AG04449 (cell line): ENCODE measurements at regions not wholly inside any gene's neighbourhood (a gene's known extent, or its start where the extent isn't known, plus 50 kb on each side); places are given as distances from the start of the nearest gene placed in this dataset.

Experiments used
- CTCF ChIA-PET: fragments of 350-600 bp; formaldehyde crosslinking; extraction: SDS; loops from one replicate; lab custom pipeline; 2021; ENCODE audit warnings: antibody characterized with exemption; lab: Yijun Ruan, JAX
- POLR2A ChIA-PET: fragments of 400-600, 350-600 bp; formaldehyde crosslinking; extraction: SDS; loops from one replicate; lab custom pipeline; 2020; ENCODE audit warnings: antibody characterized with exemption, inconsistent platforms; lab: Yijun Ruan, JAX
- DNase-seq: peaks from one replicate; pipeline ENCODE4 v3.0.0-alpha.2; 2010; ENCODE audit warnings: low read depth, low spot score
- H3K4me3 ChIP-seq: 2 replicates; pipeline ENCODE4 v1.5.1; 2011; ENCODE audit warnings: low read depth, mild to moderate bottlenecking, control low read depth, low read length
- TF ChIP-seq, protein P1 (sequence below): IDR thresholded peaks from one replicate; pipeline ENCODE4 v1.5.1; 2011; ENCODE audit warnings: mild to moderate bottlenecking, moderate library complexity, low read length, control low read depth, inconsistent platforms; ENCODE audit not compliant: insufficient read depth; ENCODE audit errors: missing control alignments

DNA sequence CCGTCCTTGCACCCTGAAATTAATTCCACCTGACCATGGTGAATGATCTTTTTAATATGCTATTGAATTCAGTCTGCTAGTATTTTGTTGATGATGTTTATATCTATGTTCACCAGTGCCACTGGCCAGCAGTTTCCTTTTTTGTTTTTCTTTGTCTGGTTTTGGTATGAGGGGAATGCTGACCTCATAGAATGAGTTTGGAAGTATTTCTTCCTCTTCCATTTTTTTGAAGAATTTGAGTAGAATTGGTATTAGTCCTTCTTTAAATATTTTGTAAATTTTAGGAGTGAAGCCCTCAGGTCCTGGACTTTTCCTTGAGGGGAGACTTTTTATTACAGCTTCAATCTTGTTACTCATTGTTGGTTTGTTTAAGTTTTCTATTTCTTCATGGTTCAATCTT lies 231.6 kb downstream of the MRPL39 start:
- TF ChIP-seq, protein P1, sequence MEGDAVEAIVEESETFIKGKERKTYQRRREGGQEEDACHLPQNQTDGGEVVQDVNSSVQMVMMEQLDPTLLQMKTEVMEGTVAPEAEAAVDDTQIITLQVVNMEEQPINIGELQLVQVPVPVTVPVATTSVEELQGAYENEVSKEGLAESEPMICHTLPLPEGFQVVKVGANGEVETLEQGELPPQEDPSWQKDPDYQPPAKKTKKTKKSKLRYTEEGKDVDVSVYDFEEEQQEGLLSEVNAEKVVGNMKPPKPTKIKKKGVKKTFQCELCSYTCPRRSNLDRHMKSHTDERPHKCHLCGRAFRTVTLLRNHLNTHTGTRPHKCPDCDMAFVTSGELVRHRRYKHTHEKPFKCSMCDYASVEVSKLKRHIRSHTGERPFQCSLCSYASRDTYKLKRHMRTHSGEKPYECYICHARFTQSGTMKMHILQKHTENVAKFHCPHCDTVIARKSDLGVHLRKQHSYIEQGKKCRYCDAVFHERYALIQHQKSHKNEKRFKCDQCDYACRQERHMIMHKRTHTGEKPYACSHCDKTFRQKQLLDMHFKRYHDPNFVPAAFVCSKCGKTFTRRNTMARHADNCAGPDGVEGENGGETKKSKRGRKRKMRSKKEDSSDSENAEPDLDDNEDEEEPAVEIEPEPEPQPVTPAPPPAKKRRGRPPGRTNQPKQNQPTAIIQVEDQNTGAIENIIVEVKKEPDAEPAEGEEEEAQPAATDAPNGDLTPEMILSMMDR, result no peak
- ChIA-PET POLR2A (no interaction called here), CTCF (interaction anchor here (0.8 to 1.3 kb wide), 2 partner anchors 9 to 92 kb away, joined by 3 to 6 read pairs; no protein-coding TSS in a partner anchor)
- no peak for DNase-seq
- H3K4me3 ChIP-seq, result no peak overlapping the region

DNA sequence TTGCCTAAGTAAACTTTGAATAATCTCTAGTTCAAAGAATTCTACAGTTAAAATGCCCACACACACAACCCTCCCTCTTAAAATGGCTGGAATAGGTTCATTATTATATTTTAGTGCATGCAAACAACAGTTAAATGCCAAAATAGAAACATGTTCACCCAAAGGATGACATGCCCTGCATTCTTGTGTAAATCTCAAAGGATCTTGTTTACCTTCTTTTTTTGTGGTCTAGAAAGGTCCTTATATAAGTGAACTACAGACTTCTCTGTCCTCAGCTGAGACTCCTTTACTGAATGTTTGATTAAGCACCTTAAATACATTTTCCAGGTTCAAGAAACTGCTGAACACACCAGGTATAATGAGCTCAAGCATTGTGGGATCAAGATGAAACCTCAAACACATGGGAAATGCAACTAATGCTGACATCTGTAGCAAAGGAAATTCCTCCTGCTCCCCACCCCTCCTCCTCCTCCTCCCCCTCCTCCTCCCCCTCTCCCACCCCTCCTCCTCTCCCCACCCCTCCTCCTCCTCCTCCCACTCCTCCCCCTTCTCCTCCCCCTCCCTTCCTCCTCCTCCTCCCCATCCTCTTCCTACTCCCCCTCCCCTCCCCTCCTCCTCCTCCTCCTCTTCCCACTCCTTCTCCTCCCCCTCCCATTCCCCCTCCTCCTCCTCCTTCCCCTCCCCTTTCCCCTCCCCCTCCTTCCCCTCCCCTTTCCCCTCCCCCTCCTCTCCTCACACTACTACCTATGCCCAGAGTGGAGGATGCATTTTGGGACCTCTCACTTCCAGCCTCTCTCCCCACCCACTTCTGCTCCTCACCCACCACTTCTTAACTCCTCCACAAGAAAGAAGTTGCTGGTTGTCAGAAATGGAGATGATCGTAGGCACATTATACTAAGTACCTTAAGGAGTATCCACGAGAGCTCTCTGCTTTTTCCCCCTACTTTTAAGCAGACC lies 233.9 kb downstream of the MRPL39 start:
- H3K4me3 ChIP-seq, result no peak overlapping the region
- no peak for DNase-seq
- TF ChIP-seq, protein P1, result no peak
- CTCF ChIA-PET, result interaction anchor here (1.2 kb wide), 1 partner anchor 24 kb away, joined by 4 read pairs; no protein-coding TSS in a partner anchor
- POLR2A ChIA-PET, result no interaction called here

DNA sequence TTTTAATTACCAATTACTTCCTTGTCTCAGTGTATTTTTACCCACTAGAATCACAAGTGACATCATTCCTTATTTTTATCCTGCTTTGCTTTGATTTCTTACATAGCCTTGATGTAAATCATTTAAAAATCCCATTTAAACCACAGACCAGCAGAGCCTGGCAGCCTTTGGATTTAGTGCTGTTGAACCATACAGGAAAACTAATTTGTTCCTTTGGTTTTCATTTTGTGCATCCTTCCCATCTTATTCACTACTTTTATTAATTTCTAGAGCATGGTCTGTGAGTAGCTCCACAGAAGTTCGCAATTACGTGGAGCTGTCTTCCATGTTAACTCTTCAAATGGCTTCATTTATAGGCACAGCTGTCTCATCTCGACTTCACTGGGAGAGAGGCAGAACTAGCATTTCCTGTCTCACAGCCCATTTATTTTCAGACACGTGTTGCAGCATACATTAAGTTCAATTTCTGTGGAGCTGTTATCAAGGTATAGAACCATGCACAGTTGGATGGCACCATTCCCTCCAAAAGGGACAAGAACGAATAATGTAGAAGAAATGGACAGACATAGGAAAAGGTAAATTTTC lies 235.3 kb downstream of the MRPL39 start:
- DNase-seq, result no peak
- no peak overlapping the region for H3K4me3 ChIP-seq
- TF ChIP-seq, protein P1, result no peak
- CTCF ChIA-PET, result interaction anchor here (0.9 to 2.7 kb wide), 5 partner anchors 11 to 27 kb away, joined by 3 to 13 read pairs (median 4); no protein-coding TSS in a partner anchor
- POLR2A ChIA-PET, result no interaction called here

DNA sequence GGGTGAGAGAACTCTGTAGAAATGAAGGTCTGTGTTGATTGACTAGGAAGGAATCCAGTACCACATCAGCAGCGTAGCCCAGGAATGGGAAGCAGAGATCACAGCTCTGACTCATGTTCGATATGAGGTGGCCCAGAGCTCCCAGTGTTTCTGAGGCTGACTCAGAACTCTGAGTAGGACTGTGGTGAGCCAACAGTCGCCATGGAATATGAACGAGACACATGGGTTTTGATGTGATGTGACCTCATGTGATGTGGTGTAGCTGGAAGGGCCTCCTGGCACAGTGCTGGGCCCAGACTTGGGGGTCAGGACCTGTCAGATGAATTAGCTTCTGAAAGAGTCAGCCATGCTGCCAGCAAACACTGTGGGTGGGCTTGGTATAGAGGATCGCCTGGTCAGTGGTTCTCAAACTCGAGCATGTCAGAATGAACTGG lies 237.0 kb downstream of the MRPL39 start:
- CTCF ChIA-PET, result interaction anchor here (0.6 to 2.7 kb wide), 8 partner anchors 9 to 86 kb away, joined by 3 to 13 read pairs (median 4); no protein-coding TSS in a partner anchor

DNA sequence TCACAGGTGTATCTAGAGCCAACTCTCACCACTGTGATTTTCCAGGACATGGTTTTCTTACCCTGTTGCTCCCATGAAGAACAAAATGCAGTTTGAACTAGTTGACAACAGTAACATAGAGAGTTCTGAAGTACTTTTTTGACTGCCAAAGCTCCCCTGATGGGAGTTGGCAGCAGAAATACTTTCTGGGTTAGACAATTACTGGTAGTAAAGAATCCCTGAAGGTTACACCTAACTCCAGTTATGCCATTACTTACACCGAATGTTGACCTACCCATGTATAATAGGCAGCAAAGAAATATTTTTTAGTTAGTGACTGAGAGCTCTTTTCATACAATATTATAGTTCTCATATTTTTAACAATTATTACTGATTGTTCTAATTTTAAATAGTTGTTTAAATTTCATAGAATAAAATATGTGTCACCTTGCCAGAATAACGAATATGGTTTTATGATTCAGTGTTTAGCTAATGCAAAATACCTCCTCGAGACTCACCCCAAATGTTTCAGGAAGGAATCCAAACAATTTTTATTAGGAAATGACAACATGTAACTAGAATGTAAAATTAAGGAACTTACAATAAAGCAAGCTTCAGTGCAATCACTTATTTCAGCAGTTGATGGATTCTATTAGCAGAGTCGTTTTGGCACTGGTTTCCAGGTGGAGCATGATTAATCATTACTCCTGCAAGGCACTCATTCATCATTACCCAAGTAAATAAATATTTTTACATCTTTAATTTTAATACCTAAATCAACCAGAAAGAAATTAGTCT lies 237.6 kb downstream of the MRPL39 start:
- DNase-seq, result no peak
- TF ChIP-seq, protein P1, result no peak
- H3K4me3 ChIP-seq, result no peak overlapping the region
- POLR2A ChIA-PET, result interaction anchor here (0.7 to 2.2 kb wide), 3 partner anchors 41 to 1111 kb away, joined by 3 to 16 read pairs (median 4); no protein-coding TSS in a partner anchor
- CTCF ChIA-PET, result interaction anchor here (0.6 to 2.7 kb wide), 9 partner anchors 9 to 86 kb away, joined by 3 to 13 read pairs (median 5); no protein-coding TSS in a partner anchor

More for the DNA sequence above, 237.0 kb downstream of the MRPL39 start:
- DNase-seq, result peak; percentile 88
- H3K4me3 ChIP-seq, result no peak overlapping the region; the same call in 1 of the 2 replicates
- TF ChIP-seq, protein P1, result no peak
- POLR2A ChIA-PET, result interaction anchor here (0.8 to 2.2 kb wide), 3 partner anchors 40 to 204 kb away, joined by 3 to 16 read pairs (median 4); no protein-coding TSS in a partner anchor
